NCI-H2227 treated with DMSO at 0.1 percent for 48 hours (cell line): ENCODE measurements at regions not wholly inside any gene's neighbourhood (a gene's known extent, or its start where the extent isn't known, plus 50 kb on each side); places are given as distances from the start of the nearest gene placed in this dataset.

Experiments used
- DNase-seq: peaks from one replicate; lab custom pipeline; 2025; lab: John Stamatoyannopoulos, UW

DNA sequence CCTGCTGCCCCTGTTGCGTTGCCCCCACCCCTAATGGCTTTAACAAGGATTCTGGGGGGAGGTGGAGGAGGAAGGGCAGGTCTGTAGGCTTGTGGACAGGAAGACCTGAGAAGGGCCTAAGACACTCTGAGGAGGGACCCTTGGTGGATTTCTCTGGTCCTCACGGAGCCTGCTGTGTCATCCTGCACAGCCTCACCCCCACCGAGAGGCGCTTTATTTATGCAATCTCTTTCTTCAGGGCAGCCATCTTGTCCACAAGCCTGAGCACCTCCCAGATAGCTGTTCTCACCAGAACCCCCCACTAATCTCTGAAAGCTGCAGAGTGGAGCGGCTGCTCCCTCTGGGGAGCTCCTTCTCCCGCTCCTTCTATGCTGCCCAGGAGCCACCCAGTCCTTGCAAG, 59.3 kb upstream of the MLN start:
- no peak for DNase-seq

DNA sequence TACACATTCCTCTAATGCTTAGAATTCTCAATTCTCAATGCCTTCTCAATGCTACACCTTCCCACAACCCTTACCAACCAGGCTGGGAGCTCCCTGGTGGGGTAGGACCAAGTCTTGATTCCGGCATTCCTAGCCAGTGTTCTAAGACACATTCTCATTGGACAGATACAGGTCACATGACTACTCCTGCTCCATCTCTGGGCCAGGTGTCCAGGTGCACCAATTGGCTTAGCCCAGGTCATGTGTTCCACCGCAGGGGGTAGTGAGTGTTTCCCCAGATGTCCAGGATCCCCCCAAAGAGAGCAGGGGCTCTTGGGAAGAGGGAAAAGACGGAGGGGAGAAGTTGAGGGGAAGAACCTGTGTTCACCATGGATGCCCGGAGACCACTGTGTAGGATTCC, 58.7 kb upstream of the MLN start:
- DNase-seq: no peak

DNA sequence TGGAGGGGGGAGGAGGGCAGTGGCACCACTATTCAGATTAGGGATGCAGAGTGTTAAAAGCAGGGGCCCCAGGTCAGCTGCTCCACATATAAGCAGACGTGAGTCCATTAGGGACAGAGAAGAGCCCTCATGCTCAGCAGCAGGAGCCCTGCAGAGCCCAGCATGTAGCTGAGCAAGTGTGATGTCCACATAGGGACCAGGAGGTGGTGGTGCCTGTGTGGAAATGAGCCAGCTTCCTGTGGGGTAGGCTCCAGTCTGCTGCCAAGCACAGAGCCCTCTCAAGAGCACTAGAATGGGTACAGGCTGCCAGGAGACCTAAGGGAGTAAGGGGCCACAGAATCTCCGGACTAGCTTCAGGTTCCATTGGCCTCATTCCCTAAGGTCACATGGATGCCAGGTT, 57.9 kb upstream of the MLN start:
- DNase-seq: no peak

DNA sequence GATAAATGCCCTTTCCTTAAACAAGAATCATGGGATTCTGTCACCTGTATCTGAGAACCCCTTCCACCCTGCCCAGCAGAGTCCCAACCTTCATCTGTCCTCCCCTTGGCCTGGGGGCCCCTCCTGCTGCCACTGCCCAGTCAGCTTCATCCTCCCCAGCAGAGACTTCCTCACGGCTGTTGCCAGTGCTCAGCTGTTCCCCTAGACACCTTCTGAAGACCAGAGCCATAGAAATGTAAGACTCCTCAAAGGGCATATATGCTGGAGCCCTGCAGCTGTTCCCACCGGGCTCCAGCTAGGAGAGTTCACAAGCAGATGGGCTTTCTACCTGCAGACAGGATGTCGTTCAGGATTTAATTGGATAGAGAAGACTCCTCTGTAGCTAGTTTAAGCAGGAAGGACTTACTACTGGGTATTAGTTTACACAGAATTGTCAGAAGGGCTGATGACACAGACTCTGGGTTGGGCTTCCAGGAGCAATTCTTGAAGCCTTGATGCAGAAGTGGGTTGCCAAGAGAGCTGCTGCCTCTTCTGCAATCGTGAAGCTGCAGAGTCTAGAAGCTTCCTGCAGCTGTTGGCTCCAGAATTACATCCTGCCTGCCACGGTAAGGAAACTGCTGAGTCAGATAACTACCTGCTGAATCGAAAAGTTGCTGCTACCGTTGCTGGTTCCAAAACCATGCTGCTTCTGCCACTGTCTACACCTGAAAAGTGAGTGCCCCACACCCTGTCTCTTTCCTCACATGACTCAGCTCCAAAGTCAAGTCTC, 57.1 kb upstream of the MLN start:
- no peak for DNase-seq

DNA sequence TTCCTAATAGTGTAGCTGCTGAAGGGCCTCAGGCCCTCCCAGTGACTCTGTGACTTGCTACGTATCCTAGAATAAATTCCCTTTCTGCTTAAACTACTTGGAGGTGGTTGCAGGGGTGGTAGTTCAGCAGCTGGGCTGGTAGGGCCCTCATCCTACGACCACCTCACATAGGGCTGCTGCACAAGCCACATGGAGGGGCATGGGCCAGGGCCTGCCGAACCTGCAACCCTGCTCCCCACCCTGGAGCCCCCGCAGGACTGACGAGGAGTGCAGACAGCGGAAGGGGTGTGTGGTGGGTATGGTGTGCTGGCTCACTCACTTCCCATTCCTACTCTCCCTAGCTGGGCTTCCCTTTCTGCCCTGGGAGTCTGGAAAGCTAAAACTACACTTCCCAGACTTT, 56.2 kb upstream of the MLN start:
- DNase-seq: no peak

DNA sequence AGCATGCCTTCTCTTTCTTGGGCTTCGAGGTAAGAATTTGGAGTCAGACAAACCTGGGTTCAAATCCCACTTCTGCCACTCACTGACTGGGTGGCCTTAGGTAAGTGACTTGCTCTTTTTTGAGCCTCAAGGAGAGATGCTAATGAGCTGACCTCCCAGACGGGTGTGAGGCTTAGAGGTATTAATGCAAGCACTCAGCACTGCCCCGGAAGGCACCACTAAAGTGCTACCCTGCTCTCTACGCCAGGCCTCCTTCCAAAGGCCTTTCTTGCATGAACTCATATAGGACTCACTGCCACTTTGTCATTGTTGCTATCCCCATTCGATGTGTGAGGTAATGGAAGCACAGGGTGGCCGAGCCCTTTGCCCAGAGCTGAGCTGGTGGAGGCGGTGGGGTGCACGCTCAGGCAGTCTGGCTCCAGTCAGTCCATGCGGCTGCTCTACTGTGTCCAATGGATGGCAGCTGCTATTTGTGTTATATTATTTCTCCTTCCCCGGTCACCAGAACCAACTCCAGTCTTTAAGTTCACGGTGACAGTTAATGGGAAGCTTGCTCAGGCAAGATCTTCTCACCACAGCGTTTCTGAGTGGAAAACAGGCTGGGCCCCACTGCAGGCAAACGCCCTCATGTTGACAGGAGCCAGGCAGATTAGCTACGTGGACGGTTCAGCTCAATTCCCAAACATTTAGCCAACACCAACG, 55.2 kb upstream of the MLN start:
- DNase-seq: no peak

DNA sequence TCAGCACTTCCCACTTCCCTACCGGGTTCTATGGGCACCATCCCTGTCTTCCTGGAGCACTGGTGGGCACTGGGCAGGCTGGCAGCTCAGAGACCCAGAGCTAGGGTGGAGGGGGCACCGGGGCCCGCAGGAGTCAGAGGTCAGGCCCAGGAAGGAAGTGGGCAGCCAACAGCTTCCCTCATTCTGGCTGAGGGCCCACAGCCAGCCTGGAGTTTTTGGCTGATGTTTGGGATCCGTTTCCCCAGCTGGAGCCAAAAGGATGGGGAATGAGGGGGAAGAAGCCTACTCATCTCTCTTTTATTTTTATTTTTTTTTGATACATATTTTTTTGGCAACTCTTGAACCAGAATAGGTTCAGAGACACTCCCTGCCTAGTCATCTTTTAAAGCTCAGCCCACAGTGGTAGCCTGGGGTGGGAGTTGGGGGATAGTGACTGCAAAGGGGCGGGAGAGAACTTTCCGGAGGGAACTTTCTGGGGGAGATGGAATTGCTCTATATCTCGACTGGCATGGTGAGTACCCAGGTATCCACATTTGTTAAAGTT, 54.2 kb upstream of the MLN start:
- no peak for DNase-seq

DNA sequence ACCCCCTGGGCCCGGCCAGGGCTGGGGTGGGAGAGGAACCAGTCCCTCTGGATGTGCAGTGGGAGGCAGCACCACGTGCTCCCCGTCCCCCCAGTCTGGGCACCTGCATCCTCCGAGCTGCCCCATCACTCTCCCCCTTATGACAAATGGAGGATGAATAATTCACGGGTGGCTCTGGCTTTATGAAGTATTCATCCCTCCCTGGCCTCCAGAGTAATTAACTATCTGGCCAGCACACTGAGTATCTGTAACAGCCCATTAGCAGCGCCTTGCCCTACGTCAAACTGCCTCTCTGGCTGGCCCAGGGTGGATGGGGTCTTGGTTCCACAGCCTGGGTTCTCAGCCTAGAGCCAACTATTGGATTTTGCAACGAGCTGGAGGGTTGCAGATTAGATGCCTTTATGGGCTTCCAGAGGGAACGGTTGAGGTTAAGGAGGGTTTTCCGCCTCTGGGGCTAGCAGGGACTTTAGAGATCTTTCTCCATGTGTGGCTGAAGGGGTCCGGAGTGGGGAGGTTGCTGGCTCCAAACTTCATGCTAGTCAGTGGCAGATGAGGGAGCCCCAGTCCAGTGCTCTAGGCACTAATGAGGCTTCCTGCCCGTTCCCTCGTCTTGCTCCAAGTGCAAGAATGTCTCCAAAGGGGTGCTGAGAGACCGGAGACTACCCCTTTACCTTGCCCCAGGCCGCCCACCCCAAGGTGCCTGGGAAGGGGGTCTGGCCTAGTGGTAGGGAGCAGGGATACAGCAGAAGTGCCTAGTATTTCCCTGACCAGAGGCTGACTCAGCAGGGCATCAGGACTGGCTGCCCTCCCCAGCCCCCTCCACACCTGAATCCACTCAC, 53.5 kb upstream of the MLN start:
- DNase-seq: no peak

DNA sequence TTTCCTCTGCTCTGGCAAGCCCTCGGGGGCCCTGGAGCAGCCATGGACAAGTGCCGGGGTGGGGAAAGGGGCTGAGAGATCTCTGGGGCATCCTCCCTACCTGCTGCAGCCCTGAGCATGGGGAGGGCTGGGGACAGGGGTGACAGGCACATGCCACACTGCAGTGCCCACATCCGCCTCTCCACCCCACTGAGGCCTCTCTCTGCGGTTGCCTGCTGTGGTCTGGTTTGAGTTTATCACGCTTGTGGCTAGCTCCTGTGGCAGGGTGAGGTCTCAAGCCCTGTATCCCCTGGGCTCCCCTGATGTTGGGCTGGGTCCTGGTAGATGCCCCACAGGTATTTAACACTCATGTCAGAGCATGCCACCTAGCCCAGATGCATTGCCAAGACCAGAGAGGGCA, 52.9 kb upstream of the MLN start:
- DNase-seq: no peak

DNA sequence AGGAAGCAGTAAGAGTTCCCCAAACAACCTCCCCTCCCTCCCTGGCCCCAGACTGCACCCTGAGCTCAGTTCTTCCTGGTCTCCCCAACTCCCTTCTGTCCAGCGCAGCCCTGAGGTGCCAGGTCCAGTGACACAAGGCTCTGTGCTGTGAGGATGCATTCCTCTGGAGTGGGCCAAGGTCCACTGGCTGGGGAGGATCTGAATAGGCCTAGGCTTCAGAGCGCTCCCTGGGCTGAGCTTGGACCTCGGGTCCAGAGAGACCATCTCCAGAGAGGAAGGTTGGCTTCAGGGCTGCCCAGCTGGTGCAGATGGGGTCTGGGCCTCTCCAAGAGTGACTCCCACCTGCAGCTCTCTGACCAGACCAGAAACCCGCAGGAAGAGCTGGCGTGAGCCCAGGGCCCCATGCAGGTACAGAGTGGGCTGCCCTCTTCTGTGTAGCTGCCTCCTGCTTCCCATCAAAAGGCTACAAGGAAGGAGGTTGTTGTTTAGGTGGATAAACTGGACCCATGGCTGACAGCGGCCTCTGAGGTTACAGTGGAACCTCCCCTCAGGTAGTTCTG, 52.3 kb upstream of the MLN start:
- DNase-seq: no peak

DNA sequence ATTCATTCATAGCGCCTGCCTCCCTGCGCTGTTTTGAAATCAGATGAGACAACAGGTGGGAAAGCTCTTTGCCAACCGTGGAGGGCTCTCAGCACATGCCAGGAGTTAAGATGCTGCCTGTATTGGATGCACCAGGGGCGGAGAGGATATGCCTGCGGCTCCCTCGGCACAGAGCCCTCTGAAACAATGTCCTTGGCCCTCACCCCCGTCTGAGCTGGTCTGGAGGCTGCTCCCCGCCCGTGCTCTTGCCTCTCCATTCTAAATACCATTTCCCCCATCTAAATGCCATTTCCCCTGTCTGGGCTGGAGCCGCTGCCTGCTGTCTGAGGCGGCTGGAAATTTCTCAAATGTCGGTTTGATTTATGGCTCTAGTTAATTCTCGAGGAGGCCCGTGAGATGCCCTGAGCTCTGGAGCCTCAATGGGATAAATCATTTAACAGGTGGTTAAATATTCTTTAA, 50.8 kb upstream of the MLN start:
- peak; percentile 82 for DNase-seq

DNA sequence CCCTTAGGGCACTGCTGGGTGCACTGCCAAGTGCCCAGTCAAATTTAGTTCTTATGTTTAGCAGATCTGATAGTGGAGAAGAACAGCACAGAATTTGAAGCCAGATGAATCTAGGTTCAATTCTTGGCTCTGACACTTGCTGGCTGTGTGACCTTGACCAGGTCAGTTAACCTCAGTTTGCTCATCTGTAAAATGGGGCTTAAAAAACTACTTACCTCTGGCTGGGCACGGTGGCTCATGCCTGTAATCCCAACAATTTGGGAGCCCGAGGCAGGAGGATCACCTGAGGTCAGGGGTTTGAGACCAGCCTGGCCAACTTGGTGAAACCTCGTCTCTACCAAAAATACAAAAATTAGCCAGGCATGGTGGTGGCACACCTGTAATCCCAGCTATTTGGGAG, 49.9 kb upstream of the MLN start:
- DNase-seq: no peak
